BJ (cell line): ENCODE measurements at regions not wholly inside any gene's neighbourhood (a gene's known extent, or its start where the extent isn't known, plus 50 kb on each side); places are given as distances from the start of the nearest gene placed in this dataset.

Source experiments
- CTCF ChIA-PET: fragments of 350-600 bp; formaldehyde crosslinking; extraction: SDS; loops from one replicate; lab custom pipeline; 2021; ENCODE audit warnings: antibody characterized with exemption, inconsistent platforms; lab: Yijun Ruan, JAX
- POLR2A ChIA-PET: fragments of 300-600 bp; sonication (Branson Sonifier 250); formaldehyde crosslinking; extraction: SDS; loops from one replicate; lab custom pipeline; 2021; ENCODE audit warnings: antibody characterized with exemption; lab: Charles Lee
- DNase-seq: peaks from one replicate; pipeline ENCODE4 v3.0.0-alpha.2; 2011; ENCODE audit warnings: low read depth
- H3K27me3 ChIP-seq: 2 replicates; pipeline ENCODE4 v1.6.0; 2011; ENCODE audit warnings: low read length; ENCODE audit not compliant: control insufficient read depth, insufficient read depth
- H3K36me3 ChIP-seq: 2 replicates; pipeline ENCODE4 v1.5.1; 2011; ENCODE audit warnings: low read length; ENCODE audit not compliant: control insufficient read depth, insufficient read depth
- H3K4me3 ChIP-seq: 2 replicates; pipeline ENCODE4 v1.5.1; 2011; ENCODE audit warnings: low read depth, mild to moderate bottlenecking, control low read depth, low read length
- CTCF ChIP-seq: IDR thresholded peaks from 2 replicates; pipeline ENCODE4 v1.5.1; 2011; ENCODE audit warnings: low read depth, mild to moderate bottlenecking, control low read depth, inconsistent platforms, low read length, moderate library complexity; ENCODE audit not compliant: insufficient read depth

- no peaks in the 10 kb centered on the region; the same call in 1 of the 2 replicates for H3K27me3 ChIP-seq
- CTCF ChIA-PET = no interaction called here
- H3K4me3 ChIP-seq = no peak overlapping the region
- TF ChIP-seq CTCF = no peak
- no peak for DNase-seq
- POLR2A ChIA-PET = no interaction called here
- no peaks in the 10 kb centered on the region for H3K36me3 ChIP-seq
Measured at GRCh38 chr9:84054341-84055010, 73.9 kb downstream of the RMI1 start.

- POLR2A ChIA-PET = no interaction called here
- TF ChIP-seq CTCF = no peak
- Histone ChIP-seq H3K4me3 (no peak overlapping the region), H3K27me3 (no peaks in the 10 kb centered on the region), H3K36me3 (no peaks in the 10 kb centered on the region)
- CTCF ChIA-PET = no interaction called here
- DNase-seq = no peak
Measured at GRCh38 chr9:84057662-84058061, 77.1 kb downstream of the RMI1 start.

- POLR2A ChIA-PET = no interaction called here
- H3K27me3 ChIP-seq = no peaks in the 10 kb centered on the region
- CTCF ChIA-PET = no interaction called here
- no peak for DNase-seq
- no peaks in the 10 kb centered on the region for H3K36me3 ChIP-seq
- no peak for TF ChIP-seq CTCF
- H3K4me3 ChIP-seq = no peak overlapping the region
Measured at GRCh38 chr9:84059936-84060335, 79.3 kb downstream of the RMI1 start.

GRCh38 chr9:84061613-84062193 is 81.1 kb downstream of the RMI1 start:
- no peak overlapping the region for H3K4me3 ChIP-seq
- H3K27me3 ChIP-seq = no peaks in the 10 kb centered on the region
- CTCF ChIA-PET = no interaction called here
- TF ChIP-seq CTCF = no peak
- DNase-seq = no peak
- no peaks in the 10 kb centered on the region for H3K36me3 ChIP-seq
- POLR2A ChIA-PET = no interaction called here

GRCh38 chr9:84062538-84062937 is 81.9 kb downstream of the RMI1 start:
- TF ChIP-seq CTCF = no peak
- no peak overlapping the region for H3K4me3 ChIP-seq
- no peak for DNase-seq
- H3K27me3 ChIP-seq = no peaks in the 10 kb centered on the region
- H3K36me3 ChIP-seq = no peaks in the 10 kb centered on the region
- POLR2A ChIA-PET = no interaction called here
- CTCF ChIA-PET = no interaction called here
